SK-N-SH treated with all-trans-retinoic acid at 6 μM for 48 hours (cell line): ENCODE measurements at regions not wholly inside any gene's neighbourhood (a gene's known extent, or its start where the extent isn't known, plus 50 kb on each side); places are given as distances from the start of the nearest gene placed in this dataset.

Experiments used
- ATAC-seq: fragments of 200-7000 bp; cut with Tn5 transposase; 3 replicates; pipeline ENCODE4 v1.9.1; 2020; ENCODE audit warnings: mild to moderate bottlenecking, moderate library complexity
- CREB5 ChIP-seq: fragments of 250-450 bp; sonication (Bioruptor Pico); IDR thresholded peaks from 2 replicates; pipeline ENCODE4 v1.5.1; 2020; ENCODE audit warnings: low read depth, mild to moderate bottlenecking, moderate library complexity
- CSDC2 ChIP-seq: fragments of 250-450 bp; sonication (Bioruptor Pico); IDR thresholded peaks from 2 replicates; pipeline ENCODE4 v1.5.0; 2020; ENCODE audit warnings: mild to moderate bottlenecking, moderate library complexity
- CSRNP3 ChIP-seq: fragments of 250-450 bp; sonication (Bioruptor Pico); IDR thresholded peaks from 2 replicates; pipeline ENCODE4 v1.5.1; 2021; ENCODE audit warnings: mild to moderate bottlenecking, moderate library complexity
- ESRRG ChIP-seq: fragments of 250-450 bp; sonication (Bioruptor Pico); IDR thresholded peaks from 2 replicates; pipeline ENCODE4 v1.6.1; 2021; ENCODE audit warnings: mild to moderate bottlenecking
- GLIS3 ChIP-seq: fragments of 250-450 bp; sonication (Bioruptor Pico); IDR thresholded peaks from 2 replicates; pipeline ENCODE4 v1.5.0; 2020; ENCODE audit warnings: mild to moderate bottlenecking, moderate library complexity
- ISL1 ChIP-seq: fragments of 250-450 bp; sonication (Bioruptor Pico); IDR thresholded peaks from 2 replicates; pipeline ENCODE4 v2.1.2; 2022; ENCODE audit warnings: mild to moderate bottlenecking, moderate library complexity
- OSR1 ChIP-seq: fragments of 250-450 bp; sonication (Bioruptor Pico); IDR thresholded peaks from 2 replicates; pipeline ENCODE4 v1.8.0; 2022; ENCODE audit warnings: moderate library complexity, mild to moderate bottlenecking, inconsistent platforms
- PATZ1 ChIP-seq: fragments of 250-450 bp; sonication (Bioruptor Pico); IDR thresholded peaks from 2 replicates; pipeline ENCODE4 v1.8.0; 2020; ENCODE audit warnings: mild to moderate bottlenecking, moderate library complexity, borderline replicate concordance
- POU6F1 ChIP-seq: fragments of 250-450 bp; sonication (Bioruptor Pico); IDR thresholded peaks from 2 replicates; pipeline ENCODE4 v1.8.0; 2021; ENCODE audit warnings: low read depth, mild to moderate bottlenecking, moderate library complexity, borderline replicate concordance
- PPARA ChIP-seq: fragments of 250-450 bp; sonication (Bioruptor Pico); IDR thresholded peaks from 2 replicates; pipeline ENCODE4 v1.5.0; 2020; ENCODE audit warnings: mild to moderate bottlenecking, borderline replicate concordance
- RARB ChIP-seq: fragments of 250-450 bp; sonication (Bioruptor Pico); IDR thresholded peaks from 2 replicates; pipeline ENCODE4 v1.8.0; 2021; ENCODE audit warnings: mild to moderate bottlenecking, moderate library complexity
- SNAI2 ChIP-seq: fragments of 250-450 bp; sonication (Bioruptor Pico); IDR thresholded peaks from 2 replicates; pipeline ENCODE4 v1.5.0; 2020; ENCODE audit warnings: mild to moderate bottlenecking, moderate library complexity
- TCF4 ChIP-seq: fragments of 250-450 bp; sonication (Bioruptor Pico); IDR thresholded peaks from 2 replicates; pipeline ENCODE4 v1.8.0; 2021; ENCODE audit warnings: mild to moderate bottlenecking, moderate library complexity, borderline replicate concordance
- TOX ChIP-seq: fragments of 250-450 bp; sonication (Bioruptor Pico); IDR thresholded peaks from 2 replicates; pipeline ENCODE4 v1.8.0; 2021; ENCODE audit warnings: mild to moderate bottlenecking, moderate library complexity, borderline replicate concordance
- TSHZ2 ChIP-seq: fragments of 250-450 bp; sonication (Bioruptor Pico); IDR thresholded peaks from 2 replicates; pipeline ENCODE4 v1.5.0; 2020; ENCODE audit warnings: mild to moderate bottlenecking, moderate library complexity
- ZC3H10 ChIP-seq: fragments of 250-450 bp; sonication (Bioruptor Pico); IDR thresholded peaks from 2 replicates; pipeline ENCODE4 v1.5.1; 2021; ENCODE audit warnings: mild to moderate bottlenecking, moderate library complexity
- ZFP3 ChIP-seq: fragments of 250-450 bp; sonication (Bioruptor Pico); IDR thresholded peaks from 2 replicates; pipeline ENCODE4 v1.5.0; 2020; ENCODE audit warnings: mild to moderate bottlenecking, moderate library complexity
- ZFP30 ChIP-seq: fragments of 450-650 bp; formaldehyde crosslinking; IDR thresholded peaks from 2 replicates; pipeline ENCODE4 v1.5.0; 2022; ENCODE audit warnings: mild to moderate bottlenecking, moderate library complexity
- ZNF565 ChIP-seq: fragments of 450-650 bp; formaldehyde crosslinking; conservative IDR thresholded peaks from 2 replicates; pipeline ENCODE4 v1.5.0; 2020; ENCODE audit warnings: low read depth, mild to moderate bottlenecking, moderate library complexity
- ZNF70 ChIP-seq: fragments of 450-650 bp; formaldehyde crosslinking; IDR thresholded peaks from 2 replicates; pipeline ENCODE4 v1.5.0; 2020; ENCODE audit warnings: mild to moderate bottlenecking, moderate library complexity
- ZNF8 ChIP-seq: fragments of 450-650 bp; formaldehyde crosslinking; IDR thresholded peaks from 2 replicates; pipeline ENCODE4 v1.5.0; 2020; ENCODE audit warnings: mild to moderate bottlenecking, moderate library complexity

GRCh38 chr15:101568309-101568708 lies 78.8 kb upstream of the PCSK6 start (continued):
- TF ChIP-seq CREB5 (CRISPR knock-in tag) = no peak
- TF ChIP-seq, all 23 proteins: peak for 0

- no peak for ATAC-seq
- TF ChIP-seq TSHZ2 (CRISPR knock-in tag) = no peak
These were observed 77.4 kb upstream of the PCSK6 start for GRCh38 chr15:101566748-101567488.

- no peak for TF ChIP-seq ZNF565 (CRISPR knock-in tag)
- TF ChIP-seq, all 23 proteins: peak for 0
- ATAC-seq = no peak
These were observed 75.9 kb upstream of the PCSK6 start for GRCh38 chr15:101565377-101565776.

GRCh38 chr15:101563176-101563796 lies 73.8 kb upstream of the PCSK6 start:
- TF ChIP-seq TCF4 (no peak), POU6F1 (CRISPR knock-in tag) (no peak), ZC3H10 (CRISPR knock-in tag) (no peak)
- no peak for ATAC-seq

- ATAC-seq = no peak
These were observed 73.0 kb upstream of the PCSK6 start for GRCh38 chr15:101562428-101563059.

More at GRCh38 chr15:101562428-101563059, 73.0 kb upstream of the PCSK6 start:
- TF ChIP-seq SNAI2 (CRISPR knock-in tag) (no peak), CSRNP3 (CRISPR knock-in tag) (no peak), ZFP30 (CRISPR knock-in tag) (no peak), ZNF565 (CRISPR knock-in tag) (no peak), ESRRG (CRISPR knock-in tag) (no peak), ZC3H10 (CRISPR knock-in tag) (no peak), ZNF70 (CRISPR knock-in tag) (no peak), PPARA (CRISPR knock-in tag) (no peak), TOX (CRISPR knock-in tag) (no peak), ZNF8 (CRISPR knock-in tag) (no peak), PATZ1 (CRISPR knock-in tag) (no peak), CSDC2 (CRISPR knock-in tag) (no peak), ZFP3 (CRISPR knock-in tag) (no peak), RARB (no peak), TCF4 (no peak), GLIS3 (CRISPR knock-in tag) (no peak), ISL1 (CRISPR knock-in tag) (no peak), OSR1 (CRISPR knock-in tag) (no peak)
- TF ChIP-seq, all 23 proteins: peak for 0
